ENCODE measurements at regions not wholly inside any gene's neighbourhood (a gene's known extent, or its start where the extent isn't known, plus 50 kb on each side); places are given as distances from the start of the nearest gene placed in this dataset.

GRCh38 chr19:28489126-28489660, 723.8 kb downstream of the UQCRFS1 start:
- DNase-seq, result no peak
- H3K4me1 ChIP-seq, result peaks cover 0 to 10% (median 0%) of the 10 kb centered on the region in 4 donors
- no peak for TF ChIP-seq POLR2AphosphoS5 (IDR thresholded peaks at IDR 0.05)
- TF ChIP-seq EP300 (IDR thresholded peaks at IDR 0.05), result no peak
- TF ChIP-seq, protein P1, sequence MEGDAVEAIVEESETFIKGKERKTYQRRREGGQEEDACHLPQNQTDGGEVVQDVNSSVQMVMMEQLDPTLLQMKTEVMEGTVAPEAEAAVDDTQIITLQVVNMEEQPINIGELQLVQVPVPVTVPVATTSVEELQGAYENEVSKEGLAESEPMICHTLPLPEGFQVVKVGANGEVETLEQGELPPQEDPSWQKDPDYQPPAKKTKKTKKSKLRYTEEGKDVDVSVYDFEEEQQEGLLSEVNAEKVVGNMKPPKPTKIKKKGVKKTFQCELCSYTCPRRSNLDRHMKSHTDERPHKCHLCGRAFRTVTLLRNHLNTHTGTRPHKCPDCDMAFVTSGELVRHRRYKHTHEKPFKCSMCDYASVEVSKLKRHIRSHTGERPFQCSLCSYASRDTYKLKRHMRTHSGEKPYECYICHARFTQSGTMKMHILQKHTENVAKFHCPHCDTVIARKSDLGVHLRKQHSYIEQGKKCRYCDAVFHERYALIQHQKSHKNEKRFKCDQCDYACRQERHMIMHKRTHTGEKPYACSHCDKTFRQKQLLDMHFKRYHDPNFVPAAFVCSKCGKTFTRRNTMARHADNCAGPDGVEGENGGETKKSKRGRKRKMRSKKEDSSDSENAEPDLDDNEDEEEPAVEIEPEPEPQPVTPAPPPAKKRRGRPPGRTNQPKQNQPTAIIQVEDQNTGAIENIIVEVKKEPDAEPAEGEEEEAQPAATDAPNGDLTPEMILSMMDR (IDR thresholded peaks at IDR 0.05), result no peak
- TF ChIP-seq POLR2A (IDR thresholded peaks at IDR 0.05), result no peak
- H3K4me3 ChIP-seq, result no peak overlapping the region
- no peaks in the 10 kb centered on the region for H3K27me3 ChIP-seq
- H3K27ac ChIP-seq, result no peak overlapping the region
- WGBS, 2 donors, result 82 to 90% methylated on average over 9 of the region's 9 CpGs
- H3K9me3 ChIP-seq, result no peaks in the 10 kb centered on the region
- no peaks in the 10 kb centered on the region for H3K36me3 ChIP-seq
- intact Hi-C loops (cut with DNase I), result no loop called here

DNA sequence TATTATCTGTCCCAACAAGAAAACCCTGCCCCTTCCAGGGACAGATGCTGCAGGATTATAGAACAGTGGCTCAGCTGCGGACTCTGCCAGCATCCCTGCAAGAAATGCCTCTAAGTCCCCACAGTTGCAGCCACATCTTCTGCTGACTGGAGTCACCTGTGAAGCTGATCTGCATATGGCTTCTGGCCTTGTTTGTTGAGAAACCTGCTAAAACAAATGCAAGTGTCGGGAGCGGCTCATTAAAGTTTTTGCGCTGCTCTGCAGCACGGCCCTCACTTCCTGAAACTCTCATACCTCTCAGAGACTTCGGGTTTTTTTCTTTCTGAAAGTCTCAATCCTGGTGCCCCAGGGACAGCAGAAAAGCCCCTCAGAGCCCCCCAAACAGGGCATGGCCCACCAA, 725.0 kb downstream of the UQCRFS1 start:
- Histone ChIP-seq H3K4me1 (peaks cover 0 to 6% (median 0%) of the 10 kb centered on the region in 4 donors), H3K4me3 (no peak overlapping the region), H3K9me3 (no peaks in the 10 kb centered on the region), H3K36me3 (no peaks in the 10 kb centered on the region), H3K27me3 (no peaks in the 10 kb centered on the region), H3K27ac (no peak overlapping the region)
- intact Hi-C loops (cut with DNase I), result no loop called here
- DNase-seq, result no peak
- TF ChIP-seq POLR2AphosphoS5 (IDR thresholded peaks at IDR 0.05), result no peak
- no peak for TF ChIP-seq EP300 (IDR thresholded peaks at IDR 0.05)
- TF ChIP-seq POLR2A (IDR thresholded peaks at IDR 0.05), result no peak
- TF ChIP-seq, protein P1 (IDR thresholded peaks at IDR 0.05), result no peak
- 17 to 39% methylated on average over 6 of the region's 6 CpGs for WGBS, 2 donors

DNA sequence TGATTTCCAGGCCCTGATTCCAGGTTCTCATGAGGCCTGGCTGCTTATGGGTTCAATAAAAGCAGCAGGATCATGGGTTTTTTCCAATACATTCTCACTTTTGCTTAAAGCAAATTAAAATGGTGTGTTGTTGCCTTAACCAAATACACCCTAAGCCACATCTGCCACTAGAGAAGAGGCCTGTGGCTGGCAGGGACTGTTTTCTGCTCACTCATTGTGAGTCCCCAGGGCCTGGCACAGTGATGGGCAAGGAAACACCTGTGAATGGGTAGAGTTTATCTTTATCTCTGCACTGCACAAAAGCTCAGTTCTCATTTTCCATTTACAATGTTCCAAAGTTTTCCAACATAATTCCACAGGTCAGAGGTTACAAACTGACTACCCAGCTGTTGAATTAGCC, 726.0 kb downstream of the UQCRFS1 start:
- intact Hi-C loops (cut with DNase I), result no loop called here
- Histone ChIP-seq H3K9me3 (no peaks in the 10 kb centered on the region), H3K4me3 (no peak overlapping the region), H3K27me3 (no peaks in the 10 kb centered on the region), H3K4me1 (no peaks in the 10 kb centered on the region), H3K36me3 (no peaks in the 10 kb centered on the region), H3K27ac (no peak overlapping the region)
- no peak for DNase-seq
- TF ChIP-seq, protein P1 (IDR thresholded peaks at IDR 0.05), result no peak
- no peak for TF ChIP-seq EP300 (IDR thresholded peaks at IDR 0.05)
- TF ChIP-seq POLR2AphosphoS5 (IDR thresholded peaks at IDR 0.05), result no peak
- TF ChIP-seq POLR2A (IDR thresholded peaks at IDR 0.05), result no peak

DNA sequence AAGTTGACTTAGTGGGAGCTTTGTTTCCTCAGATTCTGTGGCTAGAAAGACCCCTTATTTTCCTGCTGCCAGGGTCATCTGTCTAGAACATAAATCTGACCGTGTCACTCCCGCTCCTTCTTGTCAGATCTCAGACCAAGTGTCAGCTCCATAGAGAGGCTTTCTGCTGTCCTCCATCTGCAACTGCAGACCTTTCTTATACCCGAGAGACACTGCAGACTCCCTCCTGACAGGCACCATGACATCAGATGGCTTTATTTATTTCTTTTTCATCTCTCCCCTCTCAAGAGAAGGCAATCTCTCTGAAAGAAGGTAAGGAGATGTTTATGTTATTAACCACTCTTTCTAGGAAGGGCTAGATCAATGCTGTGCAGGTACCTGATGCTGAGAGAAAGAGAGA, 726.5 kb downstream of the UQCRFS1 start:
- no peak for DNase-seq
- intact Hi-C loops (cut with DNase I), result no loop called here
- TF ChIP-seq, protein P1 (IDR thresholded peaks at IDR 0.05), result no peak
- TF ChIP-seq POLR2AphosphoS5 (IDR thresholded peaks at IDR 0.05) (no peak), EP300 (IDR thresholded peaks at IDR 0.05) (no peak), POLR2A (IDR thresholded peaks at IDR 0.05) (no peak)
- Histone ChIP-seq H3K27me3 (no peaks in the 10 kb centered on the region), H3K9me3 (no peaks in the 10 kb centered on the region), H3K4me3 (no peak overlapping the region), H3K36me3 (no peaks in the 10 kb centered on the region), H3K4me1 (no peaks in the 10 kb centered on the region), H3K27ac (no peak overlapping the region)
- 73 to 84% methylated on average over 3 of the region's 3 CpGs for WGBS, 2 donors

DNA sequence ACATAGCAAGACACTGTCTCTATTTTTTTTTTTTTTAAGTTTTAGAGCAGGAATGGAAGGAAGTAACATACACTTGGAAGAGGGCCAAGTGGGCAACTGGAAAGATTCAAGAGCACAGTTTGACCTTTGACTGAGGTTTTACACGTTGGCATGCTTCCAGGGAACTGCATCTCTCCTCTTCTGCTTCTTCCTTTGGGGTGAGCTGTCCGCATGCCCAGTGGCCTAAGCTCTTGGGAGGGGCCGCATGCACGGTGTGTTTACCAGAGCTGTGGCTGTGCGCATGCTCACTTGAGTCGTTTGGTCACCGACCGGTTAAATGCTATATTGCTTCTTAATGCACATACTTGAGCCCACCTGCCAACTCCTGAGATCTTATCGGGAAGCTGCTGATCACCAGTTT, 727.7 kb downstream of the UQCRFS1 start:
- no peaks in the 10 kb centered on the region for H3K27me3 ChIP-seq
- H3K9me3 ChIP-seq, result no peaks in the 10 kb centered on the region
- H3K4me3 ChIP-seq, result no peak overlapping the region
- H3K36me3 ChIP-seq, result no peaks in the 10 kb centered on the region
- no peak overlapping the region for H3K27ac ChIP-seq
- WGBS, 2 donors, result 15 to 51% methylated on average over 9 of the region's 9 CpGs
- TF ChIP-seq POLR2A (IDR thresholded peaks at IDR 0.05) (no peak), POLR2AphosphoS5 (IDR thresholded peaks at IDR 0.05) (no peak), EP300 (IDR thresholded peaks at IDR 0.05) (no peak)
- TF ChIP-seq, protein P1 (IDR thresholded peaks at IDR 0.05), result no peak
- intact Hi-C loops (cut with DNase I), result no loop called here
- DNase-seq, result no peak
- H3K4me1 ChIP-seq, result no peaks in the 10 kb centered on the region

Data from sigmoid colon (tissue), 6 donors.